H7 (cell line): ENCODE measurements at regions not wholly inside any gene's neighbourhood (a gene's known extent, or its start where the extent isn't known, plus 50 kb on each side); places are given as distances from the start of the nearest gene placed in this dataset.

ENCODE experiments used
- DNase-seq: peaks from one replicate; pipeline ENCODE4 v3.0.0; 2012
- H3K27me3 ChIP-seq: 2 replicates; pipeline ENCODE4 v1.6.0; 2011; ENCODE audit warnings: mild to moderate bottlenecking, low read length; ENCODE audit not compliant: control insufficient read depth, insufficient read depth
- H3K36me3 ChIP-seq: replicated peaks from 2 replicates; pipeline ENCODE4 v1.5.1; 2011; ENCODE audit warnings: low read length; ENCODE audit not compliant: control insufficient read depth, insufficient read depth
- H3K4me3 ChIP-seq: 2 replicates; pipeline ENCODE4 v1.5.1; 2011; ENCODE audit warnings: low read depth, mild to moderate bottlenecking, control low read depth, low read length, moderate library complexity; ENCODE audit not compliant: insufficient read depth

DNA sequence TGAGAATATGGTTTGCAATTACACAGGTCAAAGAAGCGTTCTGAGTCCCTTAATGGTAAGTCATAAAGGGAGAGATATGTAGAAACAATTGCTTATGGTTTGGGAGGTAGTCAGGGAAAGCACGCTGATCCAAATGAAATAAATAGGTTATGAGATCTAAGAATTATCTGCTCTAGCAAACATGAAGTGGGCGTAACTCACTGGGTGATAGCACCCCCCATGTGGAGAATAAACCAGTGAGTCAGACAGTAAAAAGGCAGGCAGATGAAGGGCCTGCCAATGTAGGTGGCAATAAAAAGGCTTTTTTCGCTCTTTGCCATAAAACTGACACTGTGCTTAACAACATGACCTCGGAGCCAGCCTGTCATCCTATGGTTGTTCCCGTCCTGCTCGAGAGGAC, 306.9 kb downstream of the GLRX3 start:
- Histone ChIP-seq H3K27me3 (no peaks in the 10 kb centered on the region), H3K36me3 (no peaks in the 10 kb centered on the region), H3K4me3 (no peak overlapping the region)
- DNase-seq, result no peak

DNA sequence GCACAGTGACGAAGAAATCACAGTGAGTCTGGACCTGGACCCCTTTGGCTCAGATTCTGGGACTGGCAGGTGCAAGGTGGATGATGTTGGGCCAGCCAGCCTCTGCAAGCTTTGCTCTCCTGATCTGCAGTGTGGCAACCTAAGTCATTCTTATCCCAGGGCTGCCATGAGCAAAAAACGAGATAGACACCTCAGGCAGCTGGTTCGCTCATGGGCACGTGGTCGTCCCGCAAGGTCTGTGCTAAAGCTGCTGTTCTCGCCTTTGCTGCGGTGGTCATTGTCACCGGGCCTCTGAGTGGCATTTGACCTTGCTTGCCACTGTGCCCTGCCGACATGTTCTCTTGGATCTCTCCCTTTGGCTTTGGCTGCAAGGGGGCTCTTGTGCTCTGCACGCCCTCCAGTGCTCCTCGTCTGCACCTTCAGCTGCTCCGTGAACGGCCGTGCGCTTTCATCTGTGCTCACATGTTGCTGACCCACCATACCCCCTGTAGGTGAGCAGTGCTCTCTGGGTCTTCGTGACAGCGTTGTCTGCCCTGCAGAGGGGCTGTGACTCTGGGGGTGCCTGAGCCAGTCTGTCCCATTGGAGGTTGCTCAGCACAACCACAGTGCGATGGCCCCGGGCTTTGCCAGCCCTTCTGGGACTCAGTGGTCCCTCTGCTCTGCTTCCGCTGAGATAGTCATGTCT, 317.0 kb downstream of the GLRX3 start:
- DNase-seq, result no peak
- H3K4me3 ChIP-seq, result no peak overlapping the region

DNA sequence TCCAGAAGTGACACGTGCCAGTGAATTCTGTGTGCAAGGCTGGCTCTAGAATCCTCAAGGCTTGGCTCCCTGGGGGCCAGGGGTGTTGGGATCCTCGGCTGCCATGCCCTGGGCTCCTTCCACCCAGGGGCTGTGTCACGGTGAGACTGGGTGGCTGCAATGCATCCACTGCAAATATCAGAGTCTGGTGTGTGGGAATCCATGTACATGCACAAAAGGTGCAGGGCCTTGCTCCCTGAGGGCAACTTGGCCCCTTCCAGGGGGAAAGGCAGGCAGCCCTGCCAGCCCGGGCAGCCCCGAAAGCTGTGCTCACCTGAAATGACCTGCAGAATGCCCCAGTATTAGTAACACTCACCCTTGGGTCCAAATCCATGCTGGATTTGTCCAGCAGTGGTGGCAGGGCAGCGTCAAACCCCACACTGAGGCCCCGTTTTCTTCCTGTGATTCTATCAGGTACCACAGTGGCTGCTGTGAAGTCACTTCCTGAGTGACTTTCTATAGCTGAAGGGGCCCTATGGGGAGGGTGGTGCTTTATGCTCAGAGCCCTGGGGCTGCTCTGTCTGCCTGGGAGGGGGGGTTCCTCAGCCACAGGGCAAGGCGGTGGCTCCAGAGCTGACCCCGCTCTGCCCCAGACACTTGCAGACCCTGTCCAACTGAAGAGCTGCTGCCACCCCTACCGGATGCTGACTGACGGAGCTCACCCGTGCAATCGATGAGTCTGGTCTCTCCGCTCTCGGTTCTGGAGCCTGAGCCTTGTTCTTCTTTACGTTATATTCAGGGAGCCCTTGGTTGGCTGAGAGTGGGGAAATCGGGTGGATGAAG, 317.7 kb downstream of the GLRX3 start:
- H3K27me3 ChIP-seq, result no peaks in the 10 kb centered on the region
- H3K36me3 ChIP-seq, result no peaks in the 10 kb centered on the region
- no peak overlapping the region for H3K4me3 ChIP-seq
- DNase-seq, result no peak

More for the DNA sequence above, 317.0 kb downstream of the GLRX3 start:
- Histone ChIP-seq H3K36me3 (no peaks in the 10 kb centered on the region), H3K27me3 (no peaks in the 10 kb centered on the region)

DNA sequence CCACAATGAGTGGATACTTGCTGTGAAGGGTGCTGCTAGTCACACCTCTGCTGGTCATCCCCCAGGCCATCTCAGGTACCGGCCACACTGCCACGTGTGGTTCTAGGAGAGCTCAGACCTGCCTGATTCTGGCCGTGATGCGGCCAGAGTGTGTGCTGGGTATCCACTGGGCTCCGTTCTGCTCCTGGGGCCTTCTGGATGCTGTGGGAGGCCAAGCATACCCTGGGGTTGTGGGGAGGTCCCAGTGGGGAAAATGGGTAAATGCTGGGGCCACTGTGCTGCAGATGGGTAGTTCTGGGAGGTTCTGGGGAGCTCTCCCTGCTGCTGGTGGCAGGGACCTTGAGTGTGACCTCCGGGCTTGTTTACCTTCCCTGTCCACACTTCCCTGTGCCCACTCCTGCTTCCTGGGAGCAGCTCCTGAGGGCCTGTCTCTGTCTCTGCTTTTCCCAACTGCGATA, 318.4 kb downstream of the GLRX3 start:
- Histone ChIP-seq H3K4me3 (no peak overlapping the region), H3K27me3 (no peaks in the 10 kb centered on the region), H3K36me3 (no peaks in the 10 kb centered on the region)
- no peak for DNase-seq

DNA sequence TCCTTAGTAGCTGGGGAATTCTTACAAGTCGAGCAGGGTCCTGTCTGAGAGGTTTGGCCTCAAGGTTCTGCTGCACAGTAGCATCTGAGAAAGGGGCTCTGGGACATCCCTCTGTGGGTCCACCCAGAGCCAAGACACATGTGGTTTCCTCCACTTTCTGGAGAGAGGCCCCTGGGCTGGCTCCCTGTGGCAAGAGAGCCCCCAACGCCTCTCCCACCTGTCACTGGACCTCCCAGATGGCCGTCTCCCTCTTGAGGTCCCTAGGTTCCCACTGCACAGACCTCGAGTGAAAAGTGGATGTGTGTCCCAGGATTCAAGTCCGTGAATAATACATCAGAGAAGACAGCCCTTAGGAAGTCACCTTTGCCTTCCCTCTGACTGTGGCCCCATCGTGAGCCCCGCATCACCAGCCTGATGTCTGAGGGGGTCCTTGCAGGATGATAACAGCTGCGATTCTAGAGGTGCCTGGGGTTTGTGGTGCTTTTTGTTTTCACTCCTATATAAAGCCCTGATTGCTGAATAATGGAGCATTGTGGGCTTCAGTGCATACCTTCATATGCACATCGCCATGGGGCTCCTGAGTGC, 319.0 kb downstream of the GLRX3 start:
- DNase-seq, result no peak
- Histone ChIP-seq H3K36me3 (no peaks in the 10 kb centered on the region), H3K4me3 (no peak overlapping the region), H3K27me3 (no peaks in the 10 kb centered on the region)

DNA sequence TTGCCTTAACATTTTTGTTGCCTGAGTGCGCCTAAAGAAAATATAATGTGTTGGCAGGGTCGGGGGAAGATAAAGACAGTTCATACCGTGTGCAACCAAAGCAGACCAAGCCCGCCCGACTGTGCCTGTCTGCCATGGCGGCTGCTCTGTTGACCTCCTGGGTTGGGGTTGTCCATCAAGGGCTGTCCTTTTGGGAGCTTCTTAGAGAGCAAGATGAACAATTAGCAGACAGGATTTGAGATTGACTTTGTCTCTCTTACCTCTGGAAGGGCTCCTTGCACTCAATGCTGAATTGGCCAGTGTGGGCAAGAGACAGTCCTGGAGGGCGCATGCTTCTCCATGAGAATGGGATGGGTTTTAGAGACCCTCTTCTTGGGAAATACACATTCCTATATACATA, 319.6 kb downstream of the GLRX3 start:
- H3K27me3 ChIP-seq, result no peaks in the 10 kb centered on the region
- H3K4me3 ChIP-seq, result no peak overlapping the region
- no peak for DNase-seq
- no peaks in the 10 kb centered on the region for H3K36me3 ChIP-seq

DNA sequence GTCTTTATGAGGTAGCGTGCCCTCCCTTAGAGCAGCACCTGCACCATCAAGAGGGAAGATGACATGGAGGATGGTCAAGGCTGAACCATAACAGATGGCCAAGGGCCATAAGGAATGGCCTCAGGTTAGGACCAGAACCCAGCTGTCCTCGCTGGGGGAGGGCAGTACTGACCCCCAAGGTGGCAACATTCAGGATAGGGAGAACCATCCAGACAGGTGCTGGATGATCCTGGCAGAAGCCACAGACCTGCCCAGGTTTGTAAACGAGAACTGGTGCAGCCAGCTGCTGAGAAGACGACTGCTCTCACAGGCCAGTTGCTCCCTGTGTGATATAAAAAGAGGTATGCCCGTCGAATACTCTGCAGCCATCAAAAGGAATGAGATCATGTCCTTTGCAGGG, 320.4 kb downstream of the GLRX3 start:
- no peaks in the 10 kb centered on the region for H3K27me3 ChIP-seq
- DNase-seq, result no peak

DNA sequence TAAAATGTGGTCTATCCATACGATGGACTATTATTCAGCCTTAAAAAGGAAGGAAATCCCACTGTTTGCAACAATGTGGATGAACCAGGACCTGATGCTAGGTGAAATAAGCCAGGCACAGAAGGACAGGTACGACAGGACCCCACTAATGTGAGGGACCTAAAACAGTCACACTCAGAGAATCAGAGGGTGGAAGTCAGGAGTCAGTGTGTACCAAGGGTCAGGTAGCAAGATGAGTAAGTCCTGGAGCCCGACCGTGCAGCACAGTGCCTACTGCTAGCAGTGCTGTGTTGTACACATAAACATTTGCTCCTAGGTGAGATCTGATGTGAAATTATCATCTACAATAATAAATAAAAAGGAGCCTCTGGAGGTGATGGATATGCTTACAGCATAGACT, 322.3 kb downstream of the GLRX3 start:
- Histone ChIP-seq H3K27me3 (no peaks in the 10 kb centered on the region), H3K4me3 (no peak overlapping the region), H3K36me3 (no peaks in the 10 kb centered on the region)
- no peak for DNase-seq

More for the DNA sequence above, 320.4 kb downstream of the GLRX3 start:
- Histone ChIP-seq H3K4me3 (no peak overlapping the region), H3K36me3 (no peaks in the 10 kb centered on the region)

DNA sequence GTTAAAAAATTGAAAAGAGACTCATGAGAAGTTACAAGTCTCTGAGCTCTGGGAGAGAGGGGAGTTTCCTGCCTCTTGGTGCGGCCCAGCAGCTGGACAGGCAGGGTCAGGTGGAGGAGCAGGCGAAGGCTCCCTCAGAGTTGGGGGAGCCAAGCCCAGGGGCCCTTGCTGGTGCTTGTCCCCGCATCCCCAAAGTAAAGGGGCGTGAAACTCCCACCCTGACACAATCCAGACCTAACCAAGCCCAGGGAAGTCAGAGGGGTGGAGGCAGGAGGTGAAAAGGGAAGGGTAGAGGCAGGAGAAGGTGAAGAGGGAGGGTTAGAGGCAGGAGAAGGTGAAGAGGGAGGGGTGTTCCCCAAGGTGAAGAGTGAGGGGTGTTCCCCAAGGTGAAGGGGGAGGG, 322.8 kb downstream of the GLRX3 start:
- H3K36me3 ChIP-seq, result no peaks in the 10 kb centered on the region
- no peaks in the 10 kb centered on the region for H3K27me3 ChIP-seq
- no peak overlapping the region for H3K4me3 ChIP-seq
- DNase-seq, result no peak

DNA sequence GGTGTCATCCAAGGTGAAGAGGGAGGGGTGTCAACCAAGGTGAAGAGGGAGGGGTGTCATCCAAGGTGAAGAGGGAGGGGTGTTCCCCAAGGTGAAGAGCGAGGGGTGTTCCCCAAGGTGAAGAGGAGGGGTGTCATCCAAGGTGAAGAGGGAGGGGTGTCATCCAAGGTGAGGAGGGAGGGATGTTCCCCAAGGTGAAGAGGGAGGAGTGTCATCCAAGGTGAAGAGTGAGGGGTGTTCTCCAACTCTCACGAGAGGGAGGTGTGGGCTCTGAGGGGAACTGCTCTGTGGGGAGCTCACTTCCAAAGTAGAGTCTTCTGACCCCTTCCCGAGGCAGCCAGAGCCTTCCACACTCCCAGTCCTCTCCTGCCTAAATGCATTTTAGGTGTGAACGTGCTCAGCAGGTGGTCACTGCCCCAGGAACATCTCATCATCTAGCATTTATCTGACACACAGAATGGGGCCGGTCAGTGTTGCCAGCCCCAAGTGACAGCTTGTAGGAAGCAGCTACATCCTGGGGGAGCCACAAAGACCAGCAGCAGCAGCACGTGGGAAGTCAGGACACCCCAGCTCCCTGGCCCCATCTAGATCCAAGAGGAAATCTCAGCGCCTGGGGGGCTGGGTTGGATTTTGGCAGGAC, 323.8 kb downstream of the GLRX3 start:
- H3K4me3 ChIP-seq, result no peak overlapping the region

DNA sequence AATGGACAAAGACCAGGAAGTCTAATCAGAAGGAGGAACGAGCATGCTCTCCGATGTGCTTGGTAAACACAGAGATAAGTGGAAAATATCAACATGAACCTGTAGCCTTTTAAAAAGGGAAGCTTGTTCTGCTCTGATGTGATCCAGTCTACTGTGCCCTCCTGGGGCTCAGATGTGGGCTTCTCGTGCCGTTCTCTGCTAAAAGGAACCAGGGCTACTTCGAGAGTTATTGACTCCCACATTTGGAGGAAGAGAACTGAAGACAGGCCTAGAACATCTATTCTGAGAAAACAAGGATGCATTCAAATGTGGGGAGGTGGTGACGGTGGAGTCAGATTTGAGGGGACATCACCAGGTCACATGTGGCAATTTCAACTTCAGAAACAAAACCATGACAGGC, 325.4 kb downstream of the GLRX3 start:
- Histone ChIP-seq H3K27me3 (no peaks in the 10 kb centered on the region), H3K36me3 (no peaks in the 10 kb centered on the region), H3K4me3 (no peak overlapping the region)
- DNase-seq, result no peak

More for the DNA sequence above, 323.8 kb downstream of the GLRX3 start:
- Histone ChIP-seq H3K27me3 (no peaks in the 10 kb centered on the region), H3K36me3 (no peaks in the 10 kb centered on the region)
- DNase-seq, result no peak

DNA sequence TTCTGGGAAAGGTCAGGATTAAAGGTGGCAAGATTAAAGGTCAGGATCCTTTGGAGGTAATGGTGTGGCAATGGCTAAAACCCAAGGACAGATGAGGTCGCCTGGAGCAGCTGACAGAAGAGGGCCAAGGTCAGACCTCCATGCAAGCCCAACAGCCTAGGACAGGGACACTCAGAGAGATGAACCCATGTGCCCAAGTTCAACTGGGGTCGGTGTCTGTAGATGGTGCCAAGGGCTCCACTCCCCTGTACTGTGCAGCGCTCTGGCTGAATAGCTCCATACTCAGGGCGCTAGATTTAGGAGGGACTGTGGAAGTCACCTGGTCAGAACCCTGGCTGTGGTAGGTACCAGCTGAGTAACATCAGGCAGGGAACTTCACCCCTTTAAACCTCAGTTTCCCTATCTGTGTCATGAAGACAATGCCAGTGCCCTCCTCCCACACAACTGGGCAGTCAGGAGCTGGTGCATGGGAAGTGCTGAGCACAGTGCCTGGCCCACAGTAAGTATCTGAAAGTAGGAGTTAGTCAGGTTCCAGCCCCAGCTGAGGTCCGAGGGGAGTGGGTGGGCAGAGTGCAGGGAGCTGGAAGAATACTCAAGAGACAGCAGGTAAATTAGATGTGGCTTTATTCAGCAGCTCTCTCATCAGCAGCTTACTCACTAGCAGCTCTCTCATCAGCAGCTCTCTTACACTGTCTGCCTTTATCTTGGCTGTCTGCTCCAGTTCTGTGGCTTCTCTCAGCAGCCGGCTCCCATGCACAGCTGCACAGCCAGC, 327.1 kb downstream of the GLRX3 start:
- H3K27me3 ChIP-seq, result no peaks in the 10 kb centered on the region
- DNase-seq, result no peak
- H3K36me3 ChIP-seq, result no peaks in the 10 kb centered on the region
- H3K4me3 ChIP-seq, result no peak overlapping the region

DNA sequence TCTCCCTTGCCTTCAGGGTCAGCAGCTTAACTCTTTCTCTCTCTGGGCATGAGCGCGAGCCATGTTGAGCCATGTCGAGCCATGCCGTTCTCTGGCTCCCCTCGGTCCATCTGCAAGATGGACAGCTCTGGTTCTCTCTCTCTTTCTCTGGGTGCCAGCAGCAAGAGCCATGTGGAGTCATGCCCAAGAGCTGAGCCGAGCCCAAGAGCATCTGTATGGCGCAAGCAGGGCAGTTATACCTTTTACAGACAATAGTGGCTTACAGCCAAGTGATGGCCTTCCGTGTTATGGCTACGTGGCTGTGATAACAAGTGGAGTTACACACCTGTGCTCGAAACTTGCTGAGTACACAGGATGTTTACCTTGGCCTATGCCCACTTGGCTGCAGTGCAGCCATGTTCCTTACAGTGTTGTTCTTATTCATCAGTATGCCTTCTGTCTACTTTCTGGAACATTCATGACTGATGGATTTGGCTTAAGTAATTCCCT, 327.7 kb downstream of the GLRX3 start:
- H3K27me3 ChIP-seq, result no peaks in the 10 kb centered on the region
- H3K36me3 ChIP-seq, result no peaks in the 10 kb centered on the region
- no peak for DNase-seq
- H3K4me3 ChIP-seq, result no peak overlapping the region

DNA sequence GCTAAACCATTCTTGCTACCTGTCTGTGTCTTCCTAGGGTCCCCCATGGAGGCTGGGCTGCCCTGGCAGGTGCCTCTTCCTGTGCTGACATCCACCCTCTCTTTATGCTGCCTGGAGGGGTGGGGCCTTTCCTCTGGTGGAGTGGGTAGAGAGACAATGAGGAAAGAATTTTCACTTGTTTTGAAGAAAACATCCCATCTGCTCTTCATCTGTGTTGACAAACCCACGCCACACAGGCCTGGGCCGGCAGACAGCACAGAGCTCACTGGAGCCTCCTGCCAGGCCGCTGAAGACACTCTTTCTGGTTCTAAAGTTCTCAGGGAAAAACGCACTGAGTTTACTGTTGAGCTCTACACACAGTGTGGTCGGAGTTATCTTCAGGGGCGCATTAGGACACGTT, 328.2 kb downstream of the GLRX3 start:
- no peak for DNase-seq
- no peak overlapping the region for H3K4me3 ChIP-seq
- H3K27me3 ChIP-seq, result no peaks in the 10 kb centered on the region
- H3K36me3 ChIP-seq, result no peaks in the 10 kb centered on the region
